Spleen (tissue), 11 donors: ENCODE measurements at regions not wholly inside any gene's neighbourhood (a gene's known extent, or its start where the extent isn't known, plus 50 kb on each side); places are given as distances from the start of the nearest gene placed in this dataset.

Experiments used
- DNase-seq: peaks from one replicate; pipeline ENCODE4 v3.0.0-alpha.2; 2020
- H3K27ac ChIP-seq, 8 donors: fragments of 200-600 bp; sonication (generic) in 7 of 8; 1 replicate in 4 of 8; 2 replicates in 4 of 8; pipeline versions ENCODE4 v1.5.0 to v1.8.0; 2016 to 2021; ENCODE audit warnings: inconsistent platforms in 4 of 8, mild to moderate bottlenecking in 4 of 8, moderate library complexity in 1 of 8
- H3K27me3 ChIP-seq, 7 donors: fragments of 200-600 bp; sonication (generic) in 6 of 7; replicated peaks in 1 of 7; 1 replicate in 4 of 7; 2 replicates in 3 of 7; pipeline versions ENCODE4 v1.5.0 to v1.8.0; 2016 to 2021; ENCODE audit warnings: inconsistent platforms in 3 of 7, mild to moderate bottlenecking in 1 of 7
- H3K36me3 ChIP-seq, 6 donors: fragments of 200-600 bp; sonication (generic) in 5 of 6; 1 replicate in 4 of 6; 2 replicates in 2 of 6; pipeline versions ENCODE4 v1.5.0 to v1.8.0; 2016 to 2021; ENCODE audit warnings: inconsistent platforms in 2 of 6
- H3K4me1 ChIP-seq, 6 donors: fragments of 200-600 bp; sonication (generic) in 5 of 6; 1 replicate in 3 of 6; 2 replicates in 3 of 6; pipeline versions ENCODE4 v1.5.0 to v1.8.0; 2016 to 2021; ENCODE audit warnings: inconsistent platforms in 3 of 6
- H3K4me3 ChIP-seq, 8 donors: fragments of 200-600 bp; sonication (generic) in 7 of 8; 1 replicate in 4 of 8; 2 replicates in 4 of 8; pipeline versions ENCODE4 v1.5.0 to v1.8.0; 2016 to 2021; ENCODE audit warnings: inconsistent platforms in 4 of 8, mild to moderate bottlenecking in 4 of 8, moderate library complexity in 2 of 8
- H3K9me3 ChIP-seq, 8 donors: fragments of 200-600 bp; sonication (generic) in 7 of 8; 1 replicate in 4 of 8; 2 replicates in 4 of 8; pipeline versions ENCODE4 v1.5.0 to v1.8.0; 2016 to 2021; ENCODE audit warnings: inconsistent platforms in 4 of 8
- POLR2A ChIP-seq, 3 donors: fragments of 450-650 bp; IDR thresholded peaks; one replicate each; pipeline ENCODE4 v1.5.1; 2017; ENCODE audit warnings: antibody characterized with exemption in 3 of 3, mild to moderate bottlenecking in 1 of 3
- POLR2AphosphoS5 ChIP-seq, 3 donors: sonication (generic); formaldehyde crosslinking; IDR thresholded peaks; one replicate each; pipeline ENCODE4 v1.5.1; 2017; ENCODE audit warnings: antibody characterized with exemption in 3 of 3
- WGBS, 5 donors: extraction: QIAGEN DNeasy Blood & Tissue Kit in 3 of 5; methylation state at CpG; one replicate each; pipeline versions ENCODE4 v1.1.5 to v1.1.7; 2013 to 2018; 5-methylcytosine and 5-hydroxymethylcytosine counted together
- intact Hi-C: fragments of 100-400 bp; cut with DNase I; formaldehyde crosslinking; loops from one replicate; pipeline ENCODE4 v1.15.0; 2023; ENCODE audit warnings: low total_unique reads
- TF ChIP-seq, protein P1 (sequence below), 11 experiments: fragments of 200-600 bp in 7 of 11; fragments of 450-650 bp in 4 of 11; sonication (generic) in 4 of 11; IDR thresholded peaks in 8 of 11; conservative IDR thresholded peaks in 3 of 11; 1 replicate in 7 of 11; 2 replicates in 4 of 11; pipeline versions ENCODE4 v1.4.0 to v1.8.0; 2016 to 2021; ENCODE audit warnings: antibody characterized with exemption in 11 of 11, inconsistent platforms in 4 of 11, mild to moderate bottlenecking in 1 of 11
- donor health status: healthy with polysubstance abuse.
- donor health status: DM: no; HTN: no; CAD: no; lungs with moderate emphysema.
- donor health status: DM: no; HTN: no; CAD: no.
- donor health status: Bipolar disorder and iron deficiency.
- donor health status: healthy.
- donor health status: DM: no; HTN: no; CAD: no.
- donor health status: DM: yes; HTN: yes; CAD: no.

DNA sequence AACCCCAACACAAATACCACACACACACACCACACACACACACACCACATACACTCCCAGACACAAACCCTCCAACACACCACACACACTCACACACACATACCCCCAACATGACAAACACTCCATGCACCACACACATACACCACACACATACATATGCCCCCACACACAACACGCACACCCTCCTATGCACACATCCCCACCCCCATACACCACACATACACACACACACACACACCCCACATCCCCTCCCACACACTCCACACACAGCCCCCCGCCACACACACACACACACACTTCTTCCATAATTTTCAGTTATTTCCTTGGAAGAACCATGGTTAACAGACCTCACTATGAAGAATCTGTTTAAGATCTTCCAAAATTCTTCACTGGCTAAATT lies 173.5 kb upstream of the KCNIP4 start:
- Histone ChIP-seq H3K36me3 (no peaks in the 10 kb centered on the region), H3K4me3 (no peak overlapping the region), H3K27me3 (no peaks in the 10 kb centered on the region), H3K9me3 (peaks cover 0 to 39% (median 28%) of the 10 kb centered on the region in 8 donors), H3K4me1 (no peaks in the 10 kb centered on the region), H3K27ac (no peak overlapping the region)
- intact Hi-C loops = no loop called here
- TF ChIP-seq POLR2A (IDR thresholded peaks at IDR 0.05) (no peak), POLR2AphosphoS5 (IDR thresholded peaks at IDR 0.05) (no peak)
- TF ChIP-seq, protein P1, sequence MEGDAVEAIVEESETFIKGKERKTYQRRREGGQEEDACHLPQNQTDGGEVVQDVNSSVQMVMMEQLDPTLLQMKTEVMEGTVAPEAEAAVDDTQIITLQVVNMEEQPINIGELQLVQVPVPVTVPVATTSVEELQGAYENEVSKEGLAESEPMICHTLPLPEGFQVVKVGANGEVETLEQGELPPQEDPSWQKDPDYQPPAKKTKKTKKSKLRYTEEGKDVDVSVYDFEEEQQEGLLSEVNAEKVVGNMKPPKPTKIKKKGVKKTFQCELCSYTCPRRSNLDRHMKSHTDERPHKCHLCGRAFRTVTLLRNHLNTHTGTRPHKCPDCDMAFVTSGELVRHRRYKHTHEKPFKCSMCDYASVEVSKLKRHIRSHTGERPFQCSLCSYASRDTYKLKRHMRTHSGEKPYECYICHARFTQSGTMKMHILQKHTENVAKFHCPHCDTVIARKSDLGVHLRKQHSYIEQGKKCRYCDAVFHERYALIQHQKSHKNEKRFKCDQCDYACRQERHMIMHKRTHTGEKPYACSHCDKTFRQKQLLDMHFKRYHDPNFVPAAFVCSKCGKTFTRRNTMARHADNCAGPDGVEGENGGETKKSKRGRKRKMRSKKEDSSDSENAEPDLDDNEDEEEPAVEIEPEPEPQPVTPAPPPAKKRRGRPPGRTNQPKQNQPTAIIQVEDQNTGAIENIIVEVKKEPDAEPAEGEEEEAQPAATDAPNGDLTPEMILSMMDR (IDR thresholded peaks at IDR 0.05 in 8 of 11, conservative IDR thresholded peaks at IDR 0.05 in 3 of 11) = no peak
- no peak for DNase-seq
- 89 to 98% (median 93%) methylated on average over 2 of the region's 2 CpGs for whole genome bisulfite sequencing, 5 donors

DNA sequence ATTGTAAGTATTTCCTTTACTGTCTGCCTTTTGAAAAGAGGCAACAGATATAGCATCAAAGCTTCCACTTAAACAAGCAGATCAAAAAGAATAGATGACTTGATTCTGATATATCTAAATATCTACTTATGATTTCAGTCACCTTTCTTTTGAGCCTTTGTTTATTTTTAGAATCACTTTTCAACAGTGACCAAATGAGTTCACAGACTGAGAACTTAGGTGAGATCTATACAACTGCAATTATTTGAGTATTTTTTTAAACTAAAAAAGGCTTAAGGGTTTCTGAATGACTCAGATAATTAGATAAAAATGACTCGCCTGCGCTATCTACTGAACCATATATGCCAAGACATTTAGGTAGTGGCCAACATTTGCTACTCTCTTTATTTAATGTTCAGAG lies 166.7 kb upstream of the KCNIP4 start:
- H3K27me3 ChIP-seq = no peaks in the 10 kb centered on the region

DNA sequence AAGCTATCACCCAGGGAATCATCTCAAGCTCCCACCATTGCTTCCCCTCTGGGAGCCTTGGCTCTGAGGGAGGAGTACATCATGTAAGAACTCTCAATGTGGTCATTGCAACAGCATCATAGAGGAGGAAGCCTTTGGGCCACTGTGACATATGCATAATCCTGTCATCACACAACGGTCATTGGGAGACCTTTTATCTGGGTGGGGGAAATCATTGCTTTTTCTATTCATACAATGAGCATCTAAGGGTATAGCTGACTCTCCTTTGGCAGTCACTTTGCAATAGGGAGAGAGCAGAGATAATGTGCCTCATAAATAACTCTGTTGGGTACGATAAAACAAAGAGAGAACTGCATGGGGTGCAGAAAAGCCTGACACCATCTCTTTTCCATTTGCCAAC lies 155.2 kb upstream of the KCNIP4 start:
- TF ChIP-seq POLR2AphosphoS5 (IDR thresholded peaks at IDR 0.05) = no peak
- TF ChIP-seq POLR2A (IDR thresholded peaks at IDR 0.05) = no peak
- TF ChIP-seq, protein P1 (IDR thresholded peaks at IDR 0.05 in 8 of 11, conservative IDR thresholded peaks at IDR 0.05 in 3 of 11) = no peak
- 67 to 78% (median 72%) methylated on average over 2 of the region's 2 CpGs for WGBS, 5 donors
- H3K4me1 ChIP-seq = no peaks in the 10 kb centered on the region
- intact Hi-C loops = no loop called here
- H3K27ac ChIP-seq = no peak overlapping the region
- no peak for DNase-seq
- no peaks in the 10 kb centered on the region for H3K27me3 ChIP-seq
- H3K9me3 ChIP-seq = peaks cover 0 to 11% (median 0%) of the 10 kb centered on the region in 8 donors
- no peaks in the 10 kb centered on the region for H3K36me3 ChIP-seq
- H3K4me3 ChIP-seq = no peak overlapping the region

More for the DNA sequence above, 166.7 kb upstream of the KCNIP4 start:
- H3K27ac ChIP-seq = no peak overlapping the region
- WGBS, 5 donors = 85 to 92% (median 92%) methylated on average over 2 of the region's 2 CpGs
- no peak for DNase-seq
- no peaks in the 10 kb centered on the region for H3K36me3 ChIP-seq
- H3K9me3 ChIP-seq = no peaks in the 10 kb centered on the region
- no peak overlapping the region for H3K4me3 ChIP-seq
- TF ChIP-seq, protein P1 (IDR thresholded peaks at IDR 0.05 in 8 of 11, conservative IDR thresholded peaks at IDR 0.05 in 3 of 11) = no peak
- TF ChIP-seq POLR2AphosphoS5 (IDR thresholded peaks at IDR 0.05) (no peak), POLR2A (IDR thresholded peaks at IDR 0.05) (no peak)
- intact Hi-C loops = no loop called here
- H3K4me1 ChIP-seq = no peaks in the 10 kb centered on the region

DNA sequence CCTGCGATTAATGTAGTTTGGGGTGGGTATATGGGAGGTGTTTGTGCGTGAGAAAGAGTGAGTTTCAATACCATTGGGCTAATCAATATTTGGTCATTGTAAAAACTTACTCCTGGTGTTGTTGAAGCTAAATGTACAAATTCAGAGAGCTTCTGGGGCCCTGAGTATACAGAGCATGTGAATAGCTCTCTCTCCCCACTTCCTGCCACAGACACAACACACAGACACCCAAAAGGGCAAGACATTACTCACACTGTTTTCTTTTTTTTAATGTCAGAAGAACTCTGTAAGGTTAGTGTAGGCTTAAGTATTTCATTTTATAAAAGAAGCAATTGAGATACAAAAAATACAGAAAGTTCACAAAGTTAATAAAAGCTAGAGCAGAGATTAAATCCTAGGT lies 151.3 kb upstream of the KCNIP4 start:
- Histone ChIP-seq H3K4me1 (no peaks in the 10 kb centered on the region), H3K4me3 (no peak overlapping the region), H3K9me3 (no peaks in the 10 kb centered on the region), H3K36me3 (no peaks in the 10 kb centered on the region), H3K27ac (no peak overlapping the region), H3K27me3 (no peaks in the 10 kb centered on the region)
- TF ChIP-seq POLR2AphosphoS5 (IDR thresholded peaks at IDR 0.05) (no peak), POLR2A (IDR thresholded peaks at IDR 0.05) (no peak)
- TF ChIP-seq, protein P1 (IDR thresholded peaks at IDR 0.05 in 8 of 11, conservative IDR thresholded peaks at IDR 0.05 in 3 of 11) = no peak
- 76 to 84% (median 79%) methylated on average over 2 of the region's 2 CpGs for WGBS, 5 donors
- DNase-seq = no peak
- intact Hi-C loops = no loop called here
